ENCODE measurements at regions not wholly inside any gene's neighbourhood (a gene's known extent, or its start where the extent isn't known, plus 50 kb on each side); places are given as distances from the start of the nearest gene placed in this dataset.
"Not testable (repeated sequence)": the region's sequence is repeated elsewhere in the genome, so short reads cannot be mapped to it uniquely, and the experiment has no call there.

DNA sequence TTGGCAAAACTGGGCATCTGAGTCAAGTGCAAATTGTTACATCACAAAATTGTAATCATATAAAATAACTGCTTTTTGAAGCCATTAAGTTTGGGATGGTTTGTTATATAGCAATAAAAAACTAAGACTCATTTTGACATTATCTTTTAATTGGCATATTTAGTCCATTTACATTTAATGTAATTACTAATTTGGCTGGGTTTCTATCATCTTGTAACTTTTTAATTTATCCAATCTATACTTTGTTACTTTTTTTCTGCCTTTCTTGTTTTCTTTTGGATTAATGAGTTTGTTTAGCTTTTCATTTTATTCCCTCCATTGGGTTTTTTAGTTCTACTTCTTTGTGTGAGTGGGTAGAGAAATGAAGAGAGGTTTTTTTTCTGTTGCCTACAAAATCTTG lies 76.3 kb downstream of the DRAM2 start:
- DNase-seq: no peak

DNA sequence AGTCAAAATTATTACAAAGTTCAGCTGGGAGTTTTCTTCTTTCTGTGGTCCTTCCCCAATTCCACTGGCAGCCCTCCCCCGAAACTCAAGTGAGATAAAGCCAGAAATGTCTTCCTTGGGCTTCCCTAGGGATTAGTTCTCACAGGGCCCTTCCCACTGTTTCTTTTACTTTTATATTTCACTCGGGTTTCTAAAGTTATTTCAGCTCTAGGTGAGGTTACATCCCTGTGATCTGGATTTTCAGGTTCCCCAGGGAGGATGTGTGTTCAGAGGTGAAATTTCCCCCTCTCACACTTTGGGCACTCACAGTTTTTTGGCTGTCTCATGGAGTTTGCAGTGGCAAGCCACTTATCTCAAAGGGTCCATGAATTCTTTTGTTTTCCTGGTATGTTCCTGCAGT lies 77.3 kb downstream of the DRAM2 start:
- DNase-seq: no peak

DNA sequence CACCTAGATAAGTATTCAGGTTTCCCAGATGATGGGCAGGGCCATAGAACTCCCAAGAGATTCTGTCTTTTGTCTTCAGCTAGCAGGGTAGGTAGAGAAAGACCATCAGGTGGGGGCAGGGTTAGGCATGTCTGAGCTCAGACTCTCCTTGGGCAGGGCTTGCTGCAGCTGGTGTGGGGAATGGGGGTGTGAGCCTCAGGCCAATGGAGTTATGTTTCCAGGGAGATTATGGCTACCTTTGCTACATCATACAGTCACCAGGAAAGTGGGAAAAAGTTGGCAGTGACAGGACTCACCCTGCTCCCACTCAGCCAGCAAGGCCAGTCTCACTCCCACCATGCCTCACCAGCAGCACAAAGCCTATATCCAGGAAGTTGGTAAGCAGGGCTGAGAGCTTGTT lies 77.8 kb downstream of the DRAM2 start:
- no peak for DNase-seq

DNA sequence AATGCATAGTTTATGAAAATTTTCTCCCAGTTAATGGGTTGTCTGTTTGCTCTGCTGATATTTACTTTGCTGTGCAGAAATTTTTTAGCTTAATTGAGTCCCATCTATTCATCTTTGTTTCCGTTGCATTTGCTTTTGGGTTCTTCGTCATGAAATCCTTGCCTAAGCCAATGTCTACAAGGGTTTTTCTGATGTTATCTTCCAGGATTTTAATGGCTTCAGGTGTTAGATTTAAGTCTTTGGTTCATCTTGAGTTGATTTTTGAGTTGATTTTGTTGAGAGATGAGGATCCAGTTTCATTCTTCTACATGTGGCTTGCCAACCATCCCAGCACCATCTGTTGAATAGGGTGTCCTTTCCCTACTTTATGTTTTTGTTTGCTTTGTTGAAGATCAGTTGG lies 85.2 kb downstream of the DRAM2 start:
- DNase-seq: no peak

DNA sequence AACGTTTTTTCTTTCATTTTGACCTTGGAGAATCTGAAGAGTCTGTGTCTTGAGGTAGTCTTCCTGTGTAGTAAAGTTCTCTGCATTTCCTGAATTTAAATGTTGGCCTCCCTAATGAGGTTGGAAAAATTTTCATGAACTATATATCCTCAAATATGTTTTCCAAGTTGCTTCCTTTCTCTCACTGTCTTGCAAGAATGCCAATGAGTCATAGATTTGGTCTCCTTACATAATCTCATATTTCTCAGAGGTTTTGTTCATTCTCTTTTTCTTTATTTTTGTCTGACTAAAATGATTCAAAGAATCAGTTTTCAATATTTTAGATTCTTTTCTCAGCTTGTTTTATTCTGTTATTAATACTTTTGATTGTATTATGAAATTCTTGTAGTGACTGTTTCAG lies 87.6 kb downstream of the DRAM2 start:
- no peak for DNase-seq

DNA sequence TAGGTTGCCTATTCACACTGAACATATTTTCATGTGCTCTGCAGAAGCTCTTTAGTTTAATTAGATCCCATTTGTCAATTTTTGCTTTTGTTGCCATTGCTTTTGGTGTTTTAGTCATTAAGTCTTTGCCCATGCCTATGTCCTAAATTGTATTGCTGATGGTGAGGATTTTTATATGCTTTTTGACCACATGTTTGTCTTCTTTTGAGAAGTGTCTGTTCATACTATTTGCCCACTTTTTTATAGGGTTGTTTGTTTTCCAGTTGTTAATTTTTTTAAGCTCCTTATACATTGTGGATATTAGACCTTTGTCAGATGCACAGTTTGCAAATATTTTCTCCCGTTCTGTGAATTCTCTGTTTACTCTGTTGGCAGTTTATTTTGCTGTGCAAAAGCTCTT lies 84.5 kb upstream of the LRIF1 start:
- not testable (repeated sequence) for DNase-seq

DNA sequence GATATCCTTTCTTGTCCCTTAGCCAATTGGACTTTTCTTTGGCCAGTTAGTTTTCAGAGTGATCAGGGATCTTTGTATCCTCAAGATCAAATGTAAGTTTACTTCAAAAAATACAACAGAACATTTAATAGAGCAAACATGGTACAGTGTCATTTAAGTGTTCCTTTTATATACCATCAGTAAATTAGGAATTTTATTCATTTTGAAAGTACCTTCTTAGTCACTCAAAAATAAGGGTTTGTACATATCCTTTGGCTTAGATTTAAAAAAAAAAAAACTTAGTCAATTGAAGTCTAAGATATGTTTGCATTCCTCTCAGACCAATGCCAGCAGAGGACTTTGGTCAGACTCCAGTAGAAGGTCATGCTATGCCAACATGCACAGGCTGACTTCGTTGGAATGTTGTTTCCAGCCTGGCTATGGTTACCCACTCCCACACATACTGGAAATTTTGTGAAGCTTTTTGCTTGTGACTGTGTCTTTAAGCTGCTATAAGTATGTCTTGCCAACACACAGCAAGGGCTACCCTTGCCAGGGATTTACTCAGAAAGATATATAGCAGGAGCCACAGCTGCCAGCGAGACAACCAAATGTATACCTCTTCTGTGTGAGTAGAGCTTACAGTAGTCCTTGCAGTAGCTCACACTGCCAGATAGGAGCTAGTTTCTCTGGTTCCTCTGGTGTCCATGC lies 81.5 kb upstream of the LRIF1 start:
- DNase-seq: no peak

DNA sequence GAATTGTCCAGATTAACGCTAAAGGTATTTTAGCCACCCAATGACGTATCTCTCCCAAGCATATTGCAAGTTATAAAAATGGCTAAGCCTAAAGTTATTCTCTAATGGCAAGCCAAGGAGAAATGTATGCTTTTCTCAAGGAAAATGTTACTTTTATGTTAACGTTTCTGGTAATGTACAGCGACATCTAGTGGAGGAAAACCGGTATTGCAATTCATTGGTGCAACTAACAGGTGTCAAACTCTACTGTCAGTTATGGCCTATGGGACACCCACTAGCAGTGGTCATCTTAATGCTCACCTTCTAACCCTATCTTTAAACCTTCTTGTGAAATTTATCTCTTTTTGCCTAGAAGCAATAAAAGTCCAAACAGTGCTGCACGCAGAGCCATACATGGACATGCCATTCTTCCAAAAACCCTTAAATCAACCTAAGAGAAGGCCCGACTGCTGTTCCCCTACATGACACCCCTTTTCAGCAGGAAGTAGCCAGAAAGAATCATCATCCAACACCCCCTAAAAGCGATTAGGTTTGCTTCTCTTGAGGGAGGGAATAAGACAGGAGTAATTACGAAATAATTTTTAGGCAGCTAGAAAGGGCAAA lies 68.7 kb upstream of the LRIF1 start:
- DNase-seq: no peak

DNA sequence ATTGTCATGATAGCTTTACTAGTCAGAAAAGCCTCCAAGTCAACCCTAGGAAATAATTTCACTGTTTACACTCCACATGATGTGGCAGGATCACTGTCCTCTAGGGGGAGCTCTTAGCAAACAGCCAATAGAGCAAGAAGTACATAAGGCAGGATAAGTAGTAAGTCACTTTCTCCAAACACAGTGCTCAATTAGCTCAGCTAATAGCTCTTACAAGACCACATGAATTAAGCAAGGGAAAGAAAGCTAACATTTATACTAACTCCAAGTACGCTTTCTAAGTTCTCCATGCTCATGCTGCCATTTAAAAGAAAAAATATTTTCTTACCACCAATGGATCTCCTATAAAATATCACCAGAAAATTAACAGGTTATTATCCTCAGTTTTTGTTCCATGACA lies 66.9 kb upstream of the LRIF1 start:
- DNase-seq: peak; percentile 28

DNA sequence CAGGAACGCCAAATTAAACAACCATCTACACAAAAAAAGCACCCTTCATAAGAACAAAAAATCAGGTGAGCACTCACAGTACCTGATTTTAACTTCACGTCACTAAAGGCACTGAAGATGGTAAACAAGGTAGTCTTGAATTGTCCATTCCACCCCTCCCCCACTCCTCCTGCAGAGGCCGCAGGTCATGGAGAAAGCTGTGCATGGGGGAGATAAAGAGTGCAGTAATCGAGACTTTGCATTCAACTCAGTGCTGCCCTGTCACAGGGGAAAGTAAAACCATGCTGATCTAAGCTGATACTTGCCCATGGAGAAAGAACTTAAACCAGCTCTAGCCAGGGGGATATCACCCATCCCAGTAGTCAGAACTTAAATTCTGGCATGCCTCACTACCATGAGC lies 61.4 kb upstream of the LRIF1 start:
- DNase-seq: no peak

DNA sequence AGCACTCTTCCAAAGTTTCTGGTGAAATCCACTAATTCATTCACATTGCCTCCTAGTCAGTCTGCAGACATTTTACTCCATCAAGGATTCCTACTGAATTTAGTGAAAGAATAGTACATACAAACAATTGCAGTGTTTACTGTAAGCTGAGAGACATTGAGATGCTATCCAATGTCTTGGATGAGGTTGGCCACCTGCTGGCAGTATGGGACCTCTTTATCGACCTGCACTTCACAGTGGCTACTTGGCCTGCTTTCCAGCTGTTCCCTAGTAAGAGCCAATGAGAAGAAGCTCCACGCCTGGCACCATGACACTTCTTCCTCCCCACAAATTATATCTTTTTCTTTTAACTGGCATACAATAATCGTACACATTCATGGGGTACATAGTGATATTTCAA lies 51.5 kb upstream of the LRIF1 start:
- no peak for DNase-seq
